Naive thymus-derived CD4-positive, alpha-beta T cell (primary cell): ENCODE measurements at regions not wholly inside any gene's neighbourhood (a gene's known extent, or its start where the extent isn't known, plus 50 kb on each side); places are given as distances from the start of the nearest gene placed in this dataset.
A peak's percentile ranks its signal among the peaks of the same experiment; 100 is the strongest.

Source experiments
- ATAC-seq: fragments of 150-1000 bp; cut with Tn5 transposase; 2 replicates; pipeline ENCODE4 v1.10.0; 2021; ENCODE audit warnings: mild to moderate bottlenecking, moderate library complexity
- CTCF ChIA-PET: fragments of 350-600 bp; sonication (Branson Sonifier 250); formaldehyde crosslinking; loops from one replicate; lab custom pipeline; 2021; ENCODE audit warnings: antibody characterized with exemption; lab: Charles Lee
- POLR2A ChIA-PET: fragments of 350-600 bp; sonication (Branson Sonifier 250); formaldehyde crosslinking; loops from one replicate; lab custom pipeline; 2021; ENCODE audit warnings: antibody characterized with exemption, inconsistent platforms; lab: Charles Lee
- DNase-seq, 9 donors: peaks; one replicate each; pipeline versions ENCODE4 v3.0.0 to v3.0.0-alpha.2; 2020 to 2022; ENCODE audit warnings: mixed read lengths in 1 of 9
- H3K27ac ChIP-seq: one replicate; pipeline ENCODE4 v1.7.0; 2013; ENCODE audit warnings: mild to moderate bottlenecking, low read depth, low read length, moderate library complexity
- H3K27me3 ChIP-seq, 2 donors: one replicate each; pipeline ENCODE4 v1.7.0; 2013; ENCODE audit warnings: low read length in 2 of 2, mild to moderate bottlenecking in 2 of 2, moderate library complexity in 2 of 2; ENCODE audit not compliant: control insufficient read depth in 2 of 2, insufficient read depth in 2 of 2
- H3K36me3 ChIP-seq, 3 experiments: 1 replicate in 2 of 3; 2 replicates in 1 of 3; pipeline ENCODE4 v1.7.0; 2013; ENCODE audit warnings: low read length in 3 of 3, mild to moderate bottlenecking in 3 of 3, moderate library complexity in 1 of 3; ENCODE audit not compliant: insufficient read depth in 3 of 3, control insufficient read depth in 2 of 3
- H3K4me1 ChIP-seq, 2 donors: one replicate each; pipeline ENCODE4 v1.7.0; 2013; ENCODE audit warnings: low read length in 2 of 2, mild to moderate bottlenecking in 2 of 2, moderate library complexity in 1 of 2; ENCODE audit not compliant: control insufficient read depth in 2 of 2, insufficient read depth in 2 of 2
- H3K4me3 ChIP-seq: 2 replicates; pipeline ENCODE4 v1.7.0; 2013; ENCODE audit warnings: mild to moderate bottlenecking, low read length
- H3K9me3 ChIP-seq, 3 experiments: 1 replicate in 2 of 3; 2 replicates in 1 of 3; pipeline ENCODE4 v1.7.0; 2013; ENCODE audit warnings: low read length in 3 of 3; ENCODE audit not compliant: control insufficient read depth in 2 of 3
- H3K27ac Mint-ChIP-seq, 9 donors: one replicate each; pipeline ENCODE4 v1.8.0; 2020 to 2022; ENCODE audit warnings: mixed read lengths in 9 of 9, mild to moderate bottlenecking in 8 of 9, moderate library complexity in 5 of 9, inconsistent platforms in 2 of 9
- H3K27me3 Mint-ChIP-seq, 5 donors: one replicate each; pipeline ENCODE4 v1.8.0; 2021 to 2022; ENCODE audit warnings: mixed read lengths in 5 of 5, mild to moderate bottlenecking in 1 of 5
- H3K36me3 Mint-ChIP-seq, 5 donors: one replicate each; pipeline ENCODE4 v1.8.0; 2020 to 2022; ENCODE audit warnings: mixed read lengths in 5 of 5, mild to moderate bottlenecking in 3 of 5, inconsistent platforms in 1 of 5
- H3K4me1 Mint-ChIP-seq, 7 donors: one replicate each; pipeline ENCODE4 v1.8.0; 2020 to 2022; ENCODE audit warnings: mixed read lengths in 7 of 7, mild to moderate bottlenecking in 3 of 7, inconsistent platforms in 1 of 7
- H3K4me3 Mint-ChIP-seq, 10 donors: one replicate each; pipeline ENCODE4 v1.8.0; 2020 to 2022; ENCODE audit warnings: mild to moderate bottlenecking in 10 of 10, mixed read lengths in 10 of 10, moderate library complexity in 6 of 10, inconsistent platforms in 2 of 10
- H3K9me3 Mint-ChIP-seq, 11 donors: one replicate each; pipeline ENCODE4 v1.8.0; 2020 to 2022; ENCODE audit warnings: mixed read lengths in 11 of 11, mild to moderate bottlenecking in 4 of 11, inconsistent platforms in 1 of 11, moderate library complexity in 1 of 11
- intact Hi-C, 2 donors: fragments of 100-400 bp; cut with micrococcal nuclease; formaldehyde crosslinking; loops; one replicate each; pipeline ENCODE4 v1.15.1; 2023

- Histone ChIP-seq H3K9me3 (no peaks in the 10 kb centered on the region), H3K4me1 (no peaks in the 10 kb centered on the region), H3K27ac (no peak overlapping the region), H3K4me3 (no peak overlapping the region), H3K27me3 (peaks cover 0 to 4% of the 10 kb centered on the region in 2 donors), H3K36me3 (no peaks in the 10 kb centered on the region)
- intact Hi-C loops: no loop called here
- DNase-seq (no peak), ATAC-seq (no peak)
- Mint-ChIP-seq H3K27ac (no peak overlapping the region), H3K9me3 (peaks cover 0 to 4% (median 0%) of the 10 kb centered on the region in 11 donors), H3K4me3 (peak overlapping the region in 1 of 10 donors; percentile 26), H3K4me1 (no peaks in the 10 kb centered on the region), H3K36me3 (peaks cover 0 to 3% (median 0%) of the 10 kb centered on the region in 5 donors), H3K27me3 (peaks cover 9 to 36% (median 14%) of the 10 kb centered on the region in 5 donors)
- ChIA-PET POLR2A (no interaction called here), CTCF (no interaction called here)
These were observed 70.0 kb upstream of the GALNT9 start for GRCh38 chr12:132399092-132400010.

- Mint-ChIP-seq H3K27me3 (peaks cover 9 to 34% (median 14%) of the 10 kb centered on the region in 5 donors), H3K4me1 (no peaks in the 10 kb centered on the region), H3K36me3 (peaks cover 0 to 3% (median 0%) of the 10 kb centered on the region in 5 donors), H3K27ac (no peak overlapping the region), H3K9me3 (peaks cover 0 to 5% (median 0%) of the 10 kb centered on the region in 11 donors), H3K4me3 (no peak overlapping the region)
- ChIA-PET POLR2A (no interaction called here), CTCF (no interaction called here)
- Histone ChIP-seq H3K27me3 (peaks cover 0 to 4% of the 10 kb centered on the region in 2 donors), H3K36me3 (no peaks in the 10 kb centered on the region), H3K27ac (no peak overlapping the region), H3K4me3 (no peak overlapping the region), H3K4me1 (no peaks in the 10 kb centered on the region), H3K9me3 (no peaks in the 10 kb centered on the region)
- DNase-seq (no peak), ATAC-seq (no peak)
- intact Hi-C loops: no loop called here
These were observed 69.1 kb upstream of the GALNT9 start for GRCh38 chr12:132398386-132398991.

- H3K36me3 Mint-ChIP-seq: peaks cover 0 to 3% (median 0%) of the 10 kb centered on the region in 5 donors
- Histone ChIP-seq H3K9me3 (no peaks in the 10 kb centered on the region), H3K4me1 (no peaks in the 10 kb centered on the region), H3K36me3 (no peaks in the 10 kb centered on the region), H3K27me3 (peaks cover 0 to 4% of the 10 kb centered on the region in 2 donors), H3K4me3 (no peak overlapping the region), H3K27ac (no peak overlapping the region)
- POLR2A ChIA-PET: no interaction called here
- no peak overlapping the region for H3K4me3 Mint-ChIP-seq
- H3K4me1 Mint-ChIP-seq: no peaks in the 10 kb centered on the region
- DNase-seq (no peak), ATAC-seq (no peak)
- no peak overlapping the region for H3K27ac Mint-ChIP-seq
- peaks cover 9 to 31% (median 14%) of the 10 kb centered on the region in 5 donors for H3K27me3 Mint-ChIP-seq
- H3K9me3 Mint-ChIP-seq: peaks cover 0 to 5% (median 0%) of the 10 kb centered on the region in 11 donors
- intact Hi-C loops: no loop called here
- CTCF ChIA-PET: no interaction called here
These were observed 68.6 kb upstream of the GALNT9 start for GRCh38 chr12:132397934-132398385.

GRCh38 chr12:132397152-132397933, 68.0 kb upstream of the GALNT9 start:
- Mint-ChIP-seq H3K36me3 (no peaks in the 10 kb centered on the region), H3K27me3 (peaks cover 7 to 29% (median 9%) of the 10 kb centered on the region in 5 donors), H3K4me1 (no peaks in the 10 kb centered on the region), H3K9me3 (peaks cover 0 to 5% (median 0%) of the 10 kb centered on the region in 11 donors), H3K27ac (no peak overlapping the region), H3K4me3 (no peak overlapping the region)
- intact Hi-C loops: no loop called here
- Histone ChIP-seq H3K4me1 (no peaks in the 10 kb centered on the region), H3K36me3 (no peaks in the 10 kb centered on the region), H3K27me3 (peaks cover 0 to 4% of the 10 kb centered on the region in 2 donors), H3K4me3 (no peak overlapping the region), H3K27ac (no peak overlapping the region), H3K9me3 (no peaks in the 10 kb centered on the region)
- no peak for ATAC-seq
- POLR2A ChIA-PET: no interaction called here
- DNase-seq: no peak
- CTCF ChIA-PET: interaction anchor here (0.6 to 0.8 kb wide), 2 partner anchors 213 to 257 kb away, joined by 3 to 5 read pairs; no protein-coding TSS in a partner anchor

- H3K27ac Mint-ChIP-seq: no peak overlapping the region
These were observed 67.3 kb upstream of the GALNT9 start for GRCh38 chr12:132396657-132397056.

GRCh38 chr12:132395908-132396305, 66.5 kb upstream of the GALNT9 start:
- H3K4me3 Mint-ChIP-seq: no peak overlapping the region
- CTCF ChIA-PET: no interaction called here
- peaks cover 0 to 4% of the 10 kb centered on the region in 2 donors for H3K27me3 ChIP-seq

More at GRCh38 chr12:132396657-132397056, 67.3 kb upstream of the GALNT9 start:
- no peak overlapping the region for H3K4me3 ChIP-seq
- Mint-ChIP-seq H3K36me3 (no peaks in the 10 kb centered on the region), H3K9me3 (peaks cover 0 to 5% (median 0%) of the 10 kb centered on the region in 11 donors), H3K4me3 (no peak overlapping the region), H3K4me1 (no peaks in the 10 kb centered on the region), H3K27me3 (peaks cover 7 to 24% (median 7%) of the 10 kb centered on the region in 5 donors)
- no peaks in the 10 kb centered on the region for H3K4me1 ChIP-seq
- peaks cover 0 to 4% of the 10 kb centered on the region in 2 donors for H3K27me3 ChIP-seq
- ATAC-seq (no peak), DNase-seq (no peak)
- intact Hi-C loops: no loop called here
- no peaks in the 10 kb centered on the region for H3K9me3 ChIP-seq
- H3K27ac ChIP-seq: no peak overlapping the region
- no peaks in the 10 kb centered on the region for H3K36me3 ChIP-seq
- ChIA-PET POLR2A (no interaction called here), CTCF (interaction anchor here (0.6 to 0.8 kb wide), 2 partner anchors 213 to 257 kb away, joined by 3 to 5 read pairs; no protein-coding TSS in a partner anchor)

More at GRCh38 chr12:132395908-132396305, 66.5 kb upstream of the GALNT9 start:
- Histone ChIP-seq H3K27ac (no peak overlapping the region), H3K9me3 (no peaks in the 10 kb centered on the region), H3K4me3 (no peak overlapping the region), H3K4me1 (no peaks in the 10 kb centered on the region), H3K36me3 (no peaks in the 10 kb centered on the region)
- H3K9me3 Mint-ChIP-seq: peaks cover 0 to 5% (median 0%) of the 10 kb centered on the region in 11 donors
- intact Hi-C loops: no loop called here
- ATAC-seq: no peak
- no peaks in the 10 kb centered on the region for H3K4me1 Mint-ChIP-seq
- H3K27ac Mint-ChIP-seq: no peak overlapping the region
- POLR2A ChIA-PET: no interaction called here
- no peak for DNase-seq
- peaks cover 2 to 25% (median 5%) of the 10 kb centered on the region in 5 donors for H3K27me3 Mint-ChIP-seq
- H3K36me3 Mint-ChIP-seq: no peaks in the 10 kb centered on the region
